Calu3 (cell line): ENCODE measurements at regions not wholly inside any gene's neighbourhood (a gene's known extent, or its start where the extent isn't known, plus 50 kb on each side); places are given as distances from the start of the nearest gene placed in this dataset.
"Not testable (repeated sequence)": the region's sequence is repeated elsewhere in the genome, so short reads cannot be mapped to it uniquely, and the experiment has no call there.

Experiments used
- BruUV-seq: library from RNA; stranded (reverse); fragments of 400-500 nt; replicated peaks from 2 replicates; lab custom pipeline; 2021; lab: Mats Ljungman, UMichigan
- CTCF ChIA-PET: fragments of 300-600 bp; sonication (Branson Sonifier 250); formaldehyde crosslinking; loops from one replicate; lab custom pipeline; 2022; ENCODE audit warnings: antibody characterized with exemption; lab: Charles Lee
- DNase-seq: peaks from one replicate; pipeline ENCODE4 v3.0.0; 2022
- H3K27ac Mint-ChIP-seq: one replicate; pipeline ENCODE4 v1.8.0; 2022; ENCODE audit warnings: mixed read lengths; ENCODE audit not compliant: unreplicated experiment
- H3K27me3 Mint-ChIP-seq: one replicate; pipeline ENCODE4 v1.8.0; 2022; ENCODE audit warnings: mixed read lengths; ENCODE audit not compliant: unreplicated experiment
- H3K36me3 Mint-ChIP-seq: one replicate; pipeline ENCODE4 v1.8.0; 2022; ENCODE audit warnings: mild to moderate bottlenecking, moderate library complexity, mixed read lengths; ENCODE audit not compliant: insufficient read depth, unreplicated experiment
- H3K4me1 Mint-ChIP-seq: one replicate; pipeline ENCODE4 v1.8.0; 2022; ENCODE audit warnings: mild to moderate bottlenecking, low read depth, mixed read lengths; ENCODE audit not compliant: unreplicated experiment
- H3K4me3 Mint-ChIP-seq: one replicate; pipeline ENCODE4 v1.8.0; 2022; ENCODE audit warnings: mild to moderate bottlenecking, low read depth, moderate library complexity, mixed read lengths; ENCODE audit not compliant: unreplicated experiment
- H3K9me3 Mint-ChIP-seq: one replicate; pipeline ENCODE4 v1.8.0; 2022; ENCODE audit warnings: low read depth, mixed read lengths; ENCODE audit not compliant: unreplicated experiment
- CTCF ChIP-seq: fragments of 200-600 bp; IDR thresholded peaks from one replicate; pipeline ENCODE4 v1.8.0; 2022; ENCODE audit warnings: antibody characterized with exemption; ENCODE audit not compliant: unreplicated experiment
- intact Hi-C: fragments of 100-400 bp; cut with micrococcal nuclease; formaldehyde crosslinking; loops from one replicate; pipeline ENCODE4 v1.10.0; 2022; ENCODE audit not compliant: unreplicated experiment

- H3K27ac Mint-ChIP-seq: no peak overlapping the region
- CTCF ChIA-PET: no interaction called here
- no TSS peak for BruUV-seq
- H3K4me1 Mint-ChIP-seq: no peaks in the 10 kb centered on the region
- no peak for DNase-seq
- intact Hi-C loops: no loop called here
- H3K36me3 Mint-ChIP-seq: no peaks in the 10 kb centered on the region
- no peaks in the 10 kb centered on the region for H3K9me3 Mint-ChIP-seq
- H3K27me3 Mint-ChIP-seq: no peaks in the 10 kb centered on the region
- no peak overlapping the region for H3K4me3 Mint-ChIP-seq
- no peak for TF ChIP-seq CTCF
Measured at GRCh38 chr1:173362543-173362942, 114.6 kb upstream of the PRDX6 start.

- no peaks in the 10 kb centered on the region for H3K27me3 Mint-ChIP-seq
- H3K4me1 Mint-ChIP-seq: no peaks in the 10 kb centered on the region
- H3K4me3 Mint-ChIP-seq: no peak overlapping the region
- no peaks in the 10 kb centered on the region for H3K9me3 Mint-ChIP-seq
- no peak for TF ChIP-seq CTCF
- no peaks in the 10 kb centered on the region for H3K36me3 Mint-ChIP-seq
- CTCF ChIA-PET: no interaction called here
- H3K27ac Mint-ChIP-seq: no peak overlapping the region
- DNase-seq: no peak
- BruUV-seq: no TSS peak
- intact Hi-C loops: no loop called here
Measured at GRCh38 chr1:173364827-173365226, 112.3 kb upstream of the PRDX6 start.

- no peak for TF ChIP-seq CTCF
- BruUV-seq: no TSS peak
- Mint-ChIP-seq H3K36me3 (no peaks in the 10 kb centered on the region), H3K4me1 (no peaks in the 10 kb centered on the region), H3K27me3 (no peaks in the 10 kb centered on the region), H3K9me3 (no peaks in the 10 kb centered on the region), H3K4me3 (no peak overlapping the region), H3K27ac (no peak overlapping the region)
- CTCF ChIA-PET: no interaction called here
- intact Hi-C loops: no loop called here
- DNase-seq: no peak
Measured at GRCh38 chr1:173365341-173365740, 111.8 kb upstream of the PRDX6 start.

GRCh38 chr1:173367136-173367535, 110.0 kb upstream of the PRDX6 start:
- no peak overlapping the region for H3K4me3 Mint-ChIP-seq
- no peaks in the 10 kb centered on the region for H3K9me3 Mint-ChIP-seq
- H3K27ac Mint-ChIP-seq: no peak overlapping the region
- H3K4me1 Mint-ChIP-seq: no peaks in the 10 kb centered on the region
- intact Hi-C loops: no loop called here
- BruUV-seq: no TSS peak
- H3K36me3 Mint-ChIP-seq: no peaks in the 10 kb centered on the region
- TF ChIP-seq CTCF: no peak
- CTCF ChIA-PET: no interaction called here
- H3K27me3 Mint-ChIP-seq: no peaks in the 10 kb centered on the region
- no peak for DNase-seq

GRCh38 chr1:173370586-173370985, 106.5 kb upstream of the PRDX6 start:
- H3K4me1 Mint-ChIP-seq, H3K27me3 Mint-ChIP-seq, intact Hi-C loops, H3K36me3 Mint-ChIP-seq, BruUV-seq, CTCF ChIA-PET, H3K4me3 Mint-ChIP-seq, H3K9me3 Mint-ChIP-seq, H3K27ac Mint-ChIP-seq, DNase-seq: not testable (repeated sequence)

- H3K4me3 Mint-ChIP-seq, H3K27ac Mint-ChIP-seq, BruUV-seq, H3K4me1 Mint-ChIP-seq, intact Hi-C loops, H3K27me3 Mint-ChIP-seq, H3K9me3 Mint-ChIP-seq, CTCF ChIA-PET, DNase-seq, H3K36me3 Mint-ChIP-seq: not testable (repeated sequence)
Measured at GRCh38 chr1:173376065-173376464, 101.1 kb upstream of the PRDX6 start.
